D721Med (cell line): ENCODE measurements at regions not wholly inside any gene's neighbourhood (a gene's known extent, or its start where the extent isn't known, plus 50 kb on each side); places are given as distances from the start of the nearest gene placed in this dataset.

Source experiments
- DNase-seq: peaks from one replicate; pipeline ENCODE4 v3.0.0; 2011; ENCODE audit warnings: low spot score; ENCODE audit not compliant: insufficient read length
- FAIRE-seq: peaks from 2 replicates; lab custom pipeline; 2011; peaks lifted over from hg19 to GRCh38; lab: Jason Lieb, UNC
- TF ChIP-seq, protein P1 (sequence below): IDR thresholded peaks from 2 replicates; pipeline ENCODE4 v1.5.1; 2012; ENCODE audit warnings: mild to moderate bottlenecking, control low read depth; ENCODE audit not compliant: insufficient read depth; ENCODE audit errors: missing control alignments

DNA sequence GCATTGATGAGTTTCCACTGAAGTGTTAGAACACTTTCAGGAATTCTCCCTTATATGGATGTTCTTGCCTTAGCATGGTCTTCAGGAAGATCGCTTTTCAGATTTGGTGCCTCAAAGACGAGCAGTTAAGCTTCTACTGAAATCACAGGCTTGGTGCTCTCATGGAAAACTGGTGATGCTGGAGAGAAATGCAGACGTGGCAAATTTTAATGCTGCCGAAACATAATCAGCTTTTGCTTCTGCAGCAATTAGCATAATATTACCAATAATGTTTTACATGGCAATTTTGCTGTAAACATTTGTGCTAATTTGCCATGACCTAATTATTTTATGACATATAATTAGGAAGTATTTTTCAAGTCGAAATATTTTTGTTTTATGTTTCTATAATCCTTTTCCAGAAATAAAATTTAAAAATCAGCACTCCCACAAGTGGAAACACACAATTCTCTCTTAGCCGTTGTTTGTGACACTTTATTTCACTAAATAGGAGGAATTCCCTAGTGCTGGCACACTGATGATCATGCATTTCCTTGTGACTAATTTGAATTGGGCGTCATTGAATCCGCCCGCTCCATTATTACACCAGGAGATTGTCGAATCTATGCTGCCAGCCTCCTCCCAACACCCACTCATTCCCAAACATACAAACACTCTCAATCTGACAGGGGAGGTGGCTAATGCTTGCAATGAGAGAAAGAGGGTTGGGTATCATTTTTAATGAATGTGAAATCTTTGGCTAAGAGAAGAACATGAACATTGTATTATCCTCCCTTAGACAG, 506.8 kb upstream of the PPP2R3A start:
- FAIRE-seq = no peak
- no peak for DNase-seq
- TF ChIP-seq, protein P1, sequence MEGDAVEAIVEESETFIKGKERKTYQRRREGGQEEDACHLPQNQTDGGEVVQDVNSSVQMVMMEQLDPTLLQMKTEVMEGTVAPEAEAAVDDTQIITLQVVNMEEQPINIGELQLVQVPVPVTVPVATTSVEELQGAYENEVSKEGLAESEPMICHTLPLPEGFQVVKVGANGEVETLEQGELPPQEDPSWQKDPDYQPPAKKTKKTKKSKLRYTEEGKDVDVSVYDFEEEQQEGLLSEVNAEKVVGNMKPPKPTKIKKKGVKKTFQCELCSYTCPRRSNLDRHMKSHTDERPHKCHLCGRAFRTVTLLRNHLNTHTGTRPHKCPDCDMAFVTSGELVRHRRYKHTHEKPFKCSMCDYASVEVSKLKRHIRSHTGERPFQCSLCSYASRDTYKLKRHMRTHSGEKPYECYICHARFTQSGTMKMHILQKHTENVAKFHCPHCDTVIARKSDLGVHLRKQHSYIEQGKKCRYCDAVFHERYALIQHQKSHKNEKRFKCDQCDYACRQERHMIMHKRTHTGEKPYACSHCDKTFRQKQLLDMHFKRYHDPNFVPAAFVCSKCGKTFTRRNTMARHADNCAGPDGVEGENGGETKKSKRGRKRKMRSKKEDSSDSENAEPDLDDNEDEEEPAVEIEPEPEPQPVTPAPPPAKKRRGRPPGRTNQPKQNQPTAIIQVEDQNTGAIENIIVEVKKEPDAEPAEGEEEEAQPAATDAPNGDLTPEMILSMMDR = no peak

DNA sequence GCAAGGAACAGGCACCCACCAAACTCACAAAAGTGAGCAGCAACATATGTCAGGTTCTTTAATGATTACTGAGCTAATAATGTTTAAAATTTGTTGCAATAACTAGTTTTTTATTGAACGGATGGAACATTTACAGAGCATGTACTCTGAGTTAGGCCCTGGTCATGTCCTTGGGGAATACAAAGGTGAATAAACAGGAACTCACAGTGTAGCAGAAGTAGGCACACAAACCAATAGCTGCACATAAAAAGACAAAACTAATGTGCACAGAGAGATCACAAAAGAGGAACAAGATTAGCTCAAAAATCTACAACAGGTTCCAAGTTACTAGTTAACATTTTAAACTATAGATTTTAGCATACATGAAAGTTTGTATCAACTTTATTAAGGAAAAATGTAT, 505.3 kb upstream of the PPP2R3A start:
- DNase-seq (no peak), FAIRE-seq (no peak)
- TF ChIP-seq, protein P1 = no peak

- DNase-seq = no peak
- FAIRE-seq = no peak
- TF ChIP-seq, protein P1 = no peak
These were observed 493.6 kb upstream of the PPP2R3A start for GRCh38 chr3:135471911-135472310.

GRCh38 chr3:135473449-135473848, 492.1 kb upstream of the PPP2R3A start:
- FAIRE-seq (no peak), DNase-seq (no peak)
- TF ChIP-seq, protein P1 = no peak

DNA sequence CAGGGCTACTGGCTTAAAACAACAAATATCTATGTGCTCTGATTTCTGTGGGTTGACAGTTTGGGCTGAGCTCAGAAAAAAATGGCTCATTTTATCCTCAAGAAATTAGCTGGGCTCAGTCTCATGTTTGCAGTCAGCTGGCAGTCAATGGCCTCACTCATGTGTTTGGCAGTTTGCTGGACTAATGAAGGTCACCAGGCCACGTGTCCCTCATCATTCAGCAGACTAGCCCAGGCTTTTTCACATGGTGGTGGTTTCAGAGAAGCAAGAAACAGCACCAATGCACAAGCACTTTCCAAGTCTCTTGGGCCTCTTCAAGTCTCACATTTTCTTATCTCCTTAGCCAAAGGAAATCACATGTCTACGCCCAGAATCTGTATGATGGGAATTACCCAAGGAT, 478.3 kb upstream of the PPP2R3A start:
- TF ChIP-seq, protein P1 = no peak
- DNase-seq (no peak), FAIRE-seq (no peak)

- DNase-seq = no peak
- TF ChIP-seq, protein P1 = no peak
- FAIRE-seq = no peak
These were observed 475.2 kb upstream of the PPP2R3A start for GRCh38 chr3:135490219-135490915.
